OCI-LY3 (cell line): ENCODE measurements at regions not wholly inside any gene's neighbourhood (a gene's known extent, or its start where the extent isn't known, plus 50 kb on each side); places are given as distances from the start of the nearest gene placed in this dataset.

Source experiments
- EZH2phosphoT487 ChIP-seq: fragments of 200-600 bp; shearing (Covaris generic); IDR thresholded peaks from 2 replicates; pipeline ENCODE4 v1.6.1; 2018; ENCODE audit warnings: antibody characterized with exemption, mixed run types, low read depth
- TF ChIP-seq, protein P1 (sequence below): fragments of 200-600, 300-600 bp; sonication (generic); IDR thresholded peaks from 2 replicates; pipeline ENCODE4 v1.5.1; 2014; ENCODE audit warnings: antibody characterized with exemption, low read length, low read depth

DNA sequence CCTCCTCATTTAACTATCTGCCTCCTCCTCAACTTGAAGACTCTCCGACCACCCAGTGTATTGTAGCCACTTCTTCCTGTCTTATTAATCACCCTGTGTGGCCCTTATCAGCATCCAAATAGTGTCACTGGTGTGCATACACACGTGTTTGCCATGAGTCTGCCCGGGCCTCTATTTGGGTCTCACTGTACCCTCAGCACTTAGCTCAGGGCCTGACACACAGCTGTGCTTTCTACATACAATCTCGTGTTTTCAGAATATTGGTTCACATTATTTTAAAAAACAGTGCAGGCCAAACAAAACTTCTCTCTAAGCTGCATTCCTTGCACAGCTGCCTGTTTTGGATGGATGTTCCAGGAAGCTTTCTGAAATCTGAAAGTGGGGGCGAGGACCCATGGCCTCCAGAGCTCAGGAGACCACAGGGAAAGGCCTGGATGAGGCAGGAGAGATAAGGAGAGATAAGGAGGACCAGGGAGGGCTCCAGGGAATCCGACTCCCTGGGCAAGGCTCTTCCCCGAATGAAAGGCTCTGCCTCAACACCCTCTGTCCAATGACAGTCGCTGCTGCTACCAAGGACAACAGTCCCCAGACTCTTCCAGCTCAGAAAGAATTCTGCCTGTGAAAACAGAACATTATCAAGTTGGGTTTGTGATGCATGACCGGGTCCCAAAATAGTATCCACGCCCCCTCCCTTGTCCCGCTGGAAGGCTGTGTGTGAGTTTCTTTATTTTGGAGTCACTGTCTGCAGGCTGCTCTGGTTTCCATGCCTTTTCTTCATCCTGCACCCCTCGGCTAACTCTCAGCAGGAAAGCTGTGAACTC is 255.6 kb downstream of the NSG2 start:
- TF ChIP-seq, protein P1, sequence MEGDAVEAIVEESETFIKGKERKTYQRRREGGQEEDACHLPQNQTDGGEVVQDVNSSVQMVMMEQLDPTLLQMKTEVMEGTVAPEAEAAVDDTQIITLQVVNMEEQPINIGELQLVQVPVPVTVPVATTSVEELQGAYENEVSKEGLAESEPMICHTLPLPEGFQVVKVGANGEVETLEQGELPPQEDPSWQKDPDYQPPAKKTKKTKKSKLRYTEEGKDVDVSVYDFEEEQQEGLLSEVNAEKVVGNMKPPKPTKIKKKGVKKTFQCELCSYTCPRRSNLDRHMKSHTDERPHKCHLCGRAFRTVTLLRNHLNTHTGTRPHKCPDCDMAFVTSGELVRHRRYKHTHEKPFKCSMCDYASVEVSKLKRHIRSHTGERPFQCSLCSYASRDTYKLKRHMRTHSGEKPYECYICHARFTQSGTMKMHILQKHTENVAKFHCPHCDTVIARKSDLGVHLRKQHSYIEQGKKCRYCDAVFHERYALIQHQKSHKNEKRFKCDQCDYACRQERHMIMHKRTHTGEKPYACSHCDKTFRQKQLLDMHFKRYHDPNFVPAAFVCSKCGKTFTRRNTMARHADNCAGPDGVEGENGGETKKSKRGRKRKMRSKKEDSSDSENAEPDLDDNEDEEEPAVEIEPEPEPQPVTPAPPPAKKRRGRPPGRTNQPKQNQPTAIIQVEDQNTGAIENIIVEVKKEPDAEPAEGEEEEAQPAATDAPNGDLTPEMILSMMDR: no peak
- TF ChIP-seq EZH2phosphoT487: no peak
